Head of caudate nucleus (tissue), 42 donors: ENCODE measurements at regions not wholly inside any gene's neighbourhood (a gene's known extent, or its start where the extent isn't known, plus 50 kb on each side); places are given as distances from the start of the nearest gene placed in this dataset.

ENCODE experiments used
- DNase-seq, 42 donors: peaks; one replicate each; pipeline versions ENCODE4 v3.0.0 to v3.0.0-alpha.2; 2020 to 2021; ENCODE audit warnings: mixed read lengths in 7 of 42
- intact Hi-C: fragments of 100-400 bp; cut with DNase I; formaldehyde crosslinking; loops from one replicate; pipeline ENCODE4 v1.15.0; 2022

GRCh38 chr18:38406607-38407006 lies 841.0 kb upstream of the CELF4 start:
- intact Hi-C loops = no loop called here
- DNase-seq = no peak

GRCh38 chr18:38402509-38402908 lies 836.9 kb upstream of the CELF4 start:
- intact Hi-C loops = no loop called here

GRCh38 chr18:38397094-38397493 lies 831.5 kb upstream of the CELF4 start:
- DNase-seq = no peak
- intact Hi-C loops = no loop called here

More at GRCh38 chr18:38402509-38402908, 836.9 kb upstream of the CELF4 start:
- no peak for DNase-seq

GRCh38 chr18:38386146-38386545 lies 820.5 kb upstream of the CELF4 start:
- intact Hi-C loops = no loop called here
- no peak for DNase-seq

- intact Hi-C loops = no loop called here
These were observed 804.4 kb upstream of the CELF4 start for GRCh38 chr18:38369772-38370690.

GRCh38 chr18:38368886-38369285 lies 803.3 kb upstream of the CELF4 start:
- intact Hi-C loops = no loop called here
- no peak for DNase-seq

More at GRCh38 chr18:38369772-38370690, 804.4 kb upstream of the CELF4 start:
- DNase-seq = no peak

- intact Hi-C loops = no loop called here
- DNase-seq = no peak
These were observed 802.6 kb upstream of the CELF4 start for GRCh38 chr18:38368246-38368645.

- intact Hi-C loops = no loop called here
- no peak for DNase-seq
These were observed 801.9 kb upstream of the CELF4 start for GRCh38 chr18:38367473-38367872.

GRCh38 chr18:38362286-38362792 lies 796.7 kb upstream of the CELF4 start:
- intact Hi-C loops = no loop called here
- no peak for DNase-seq

GRCh38 chr18:38358805-38359657 lies 793.4 kb upstream of the CELF4 start:
- DNase-seq = no peak
- intact Hi-C loops = no loop called here

GRCh38 chr18:38353149-38353548 lies 787.6 kb upstream of the CELF4 start:
- DNase-seq = no peak
- intact Hi-C loops = no loop called here

GRCh38 chr18:38350141-38350540 lies 784.5 kb upstream of the CELF4 start:
- intact Hi-C loops = no loop called here
- DNase-seq = no peak

- no peak for DNase-seq
- intact Hi-C loops = no loop called here
These were observed 765.0 kb upstream of the CELF4 start for GRCh38 chr18:38330573-38330972.

- no peak for DNase-seq
- intact Hi-C loops = no loop called here
These were observed 763.5 kb upstream of the CELF4 start for GRCh38 chr18:38329145-38329544.

- intact Hi-C loops = no loop called here
- DNase-seq = no peak
These were observed 756.6 kb upstream of the CELF4 start for GRCh38 chr18:38322206-38322605.

- intact Hi-C loops = no loop called here
- no peak for DNase-seq
These were observed 755.7 kb upstream of the CELF4 start for GRCh38 chr18:38321262-38321661.

- intact Hi-C loops = no loop called here
These were observed 752.8 kb upstream of the CELF4 start for GRCh38 chr18:38318416-38318815.

GRCh38 chr18:38313831-38314230 lies 748.2 kb upstream of the CELF4 start:
- DNase-seq = no peak
- intact Hi-C loops = no loop called here

More at GRCh38 chr18:38318416-38318815, 752.8 kb upstream of the CELF4 start:
- no peak for DNase-seq

- DNase-seq = no peak
- intact Hi-C loops = no loop called here
These were observed 746.9 kb upstream of the CELF4 start for GRCh38 chr18:38312532-38312931.

- intact Hi-C loops = no loop called here
- no peak for DNase-seq
These were observed 745.3 kb upstream of the CELF4 start for GRCh38 chr18:38310936-38311335.
